ENCODE measurements at regions not wholly inside any gene's neighbourhood (a gene's known extent, or its start where the extent isn't known, plus 50 kb on each side); places are given as distances from the start of the nearest gene placed in this dataset.
"Not testable (repeated sequence)": the region's sequence is repeated elsewhere in the genome, so short reads cannot be mapped to it uniquely, and the experiment has no call there.

DNA sequence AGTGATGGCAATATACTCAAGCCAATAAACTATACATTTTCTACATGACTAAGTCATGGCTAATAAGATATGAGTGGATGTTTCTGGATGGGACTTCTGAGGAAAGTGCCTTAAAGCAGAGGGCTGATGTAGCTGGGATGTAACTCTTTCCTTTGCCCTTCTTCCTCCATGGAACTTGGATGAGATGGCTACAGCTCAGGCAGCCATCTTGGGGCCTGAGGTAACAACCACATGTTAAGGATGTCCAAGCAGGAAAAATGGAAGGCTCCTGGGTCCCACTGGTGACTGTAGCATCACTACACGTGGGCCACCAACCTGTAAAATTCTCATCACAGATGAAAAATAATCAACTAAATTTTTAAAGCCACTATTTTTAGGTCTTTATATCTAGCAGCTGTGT lies 54.4 kb upstream of the GRIP1 start:
- DNase-seq, result no peak

DNA sequence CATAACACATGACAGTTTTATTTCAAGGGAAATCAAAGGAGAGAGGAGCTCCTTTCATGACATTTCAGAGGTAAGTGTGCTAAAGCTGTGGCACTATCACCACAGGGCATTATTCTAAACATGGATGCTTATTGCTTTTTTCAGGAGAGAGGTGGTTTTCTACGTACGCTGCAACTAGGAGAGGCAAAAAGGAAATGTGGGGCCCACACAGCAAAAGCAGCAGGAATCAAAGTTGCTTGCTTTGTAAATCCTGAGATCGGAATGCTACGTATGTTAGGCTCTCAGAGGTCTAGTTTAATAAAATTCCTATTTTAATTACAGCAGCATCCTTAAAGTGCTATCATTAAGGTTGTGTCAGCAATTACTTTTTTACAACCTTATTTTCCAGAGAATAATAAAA lies 55.0 kb upstream of the GRIP1 start:
- DNase-seq, result no peak

DNA sequence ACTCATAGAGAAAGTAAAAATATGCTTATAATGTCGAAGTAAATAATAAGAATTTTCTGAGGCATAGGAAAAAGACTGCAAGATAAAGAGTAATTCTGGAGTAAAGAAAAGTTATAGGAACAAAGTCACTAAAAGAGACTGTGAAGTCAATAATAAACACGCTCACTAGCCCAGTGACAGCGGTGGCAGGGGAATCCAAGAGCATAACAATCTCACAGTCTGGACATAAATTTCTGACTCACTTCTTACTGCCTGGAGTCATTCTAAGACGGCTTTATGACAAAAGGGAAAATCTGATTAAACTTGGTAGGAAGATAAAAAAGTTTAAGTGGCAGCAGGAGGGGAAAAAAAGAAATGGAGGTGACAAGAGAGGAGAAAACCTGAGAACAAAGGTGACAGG lies 56.4 kb upstream of the GRIP1 start:
- DNase-seq, result no peak

DNA sequence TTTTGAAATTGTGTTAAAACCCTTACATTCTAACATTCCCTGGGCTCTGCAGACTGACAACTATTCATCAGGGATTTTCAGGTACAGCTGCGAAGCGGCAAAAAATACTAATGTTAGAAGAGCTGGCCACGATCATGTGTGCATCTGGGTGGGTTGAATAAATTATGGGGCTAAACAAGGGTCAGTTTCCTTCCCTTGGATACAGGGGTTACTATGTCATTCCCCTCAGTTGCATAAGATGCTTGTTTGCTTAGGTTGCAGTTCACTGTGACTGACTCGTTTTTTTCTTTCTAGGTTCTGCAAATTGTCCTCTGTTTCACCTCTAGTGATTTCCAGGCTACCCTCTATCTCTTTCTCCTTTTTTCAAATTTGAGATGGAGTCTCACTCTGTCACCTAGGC lies 58.1 kb upstream of the GRIP1 start:
- no peak for DNase-seq

DNA sequence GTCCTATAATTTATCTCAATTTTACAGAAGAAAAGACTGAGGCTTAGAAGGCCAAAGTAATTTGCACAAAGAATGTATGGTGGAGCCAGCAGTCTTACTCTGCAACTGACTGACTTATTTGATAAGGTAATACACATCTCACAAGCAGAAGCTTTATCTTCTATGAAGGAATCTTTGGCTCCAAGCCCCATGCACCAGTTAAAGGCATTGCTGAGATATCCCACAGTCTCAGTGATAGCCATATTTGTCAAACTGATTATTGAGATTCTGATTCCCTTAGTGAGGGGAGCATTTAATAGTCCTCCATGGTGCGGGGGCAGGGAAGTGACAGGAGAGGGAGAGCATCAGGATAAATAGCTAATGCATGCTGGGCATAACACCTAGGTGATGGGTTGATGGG lies 60.4 kb upstream of the GRIP1 start:
- DNase-seq, result no peak

- DNase-seq, result no peak
Measured at GRCh38 chr12:66739940-66740651, 61.2 kb upstream of the GRIP1 start.

- no peak for DNase-seq
Measured at GRCh38 chr12:66740732-66741131, 61.9 kb upstream of the GRIP1 start.

DNA sequence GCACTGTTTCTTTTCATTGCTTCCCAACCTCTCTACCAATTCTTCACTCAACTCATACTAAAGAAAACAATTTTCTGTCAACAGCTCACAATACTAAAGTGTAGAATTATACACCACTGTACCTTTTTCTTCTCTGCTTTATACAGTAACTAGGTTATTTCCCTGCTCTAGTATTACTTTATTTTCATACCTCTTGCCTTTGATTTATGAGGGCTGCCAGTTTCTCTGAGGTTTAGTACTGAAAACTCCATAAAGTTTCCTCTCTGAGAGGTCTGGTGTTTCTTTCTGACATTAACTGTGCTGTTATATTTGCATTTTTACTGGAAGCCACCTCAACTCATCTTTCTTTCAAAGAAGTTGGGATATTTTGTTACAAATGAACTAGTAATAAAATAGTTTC lies 63.0 kb upstream of the GRIP1 start:
- no peak for DNase-seq

DNA sequence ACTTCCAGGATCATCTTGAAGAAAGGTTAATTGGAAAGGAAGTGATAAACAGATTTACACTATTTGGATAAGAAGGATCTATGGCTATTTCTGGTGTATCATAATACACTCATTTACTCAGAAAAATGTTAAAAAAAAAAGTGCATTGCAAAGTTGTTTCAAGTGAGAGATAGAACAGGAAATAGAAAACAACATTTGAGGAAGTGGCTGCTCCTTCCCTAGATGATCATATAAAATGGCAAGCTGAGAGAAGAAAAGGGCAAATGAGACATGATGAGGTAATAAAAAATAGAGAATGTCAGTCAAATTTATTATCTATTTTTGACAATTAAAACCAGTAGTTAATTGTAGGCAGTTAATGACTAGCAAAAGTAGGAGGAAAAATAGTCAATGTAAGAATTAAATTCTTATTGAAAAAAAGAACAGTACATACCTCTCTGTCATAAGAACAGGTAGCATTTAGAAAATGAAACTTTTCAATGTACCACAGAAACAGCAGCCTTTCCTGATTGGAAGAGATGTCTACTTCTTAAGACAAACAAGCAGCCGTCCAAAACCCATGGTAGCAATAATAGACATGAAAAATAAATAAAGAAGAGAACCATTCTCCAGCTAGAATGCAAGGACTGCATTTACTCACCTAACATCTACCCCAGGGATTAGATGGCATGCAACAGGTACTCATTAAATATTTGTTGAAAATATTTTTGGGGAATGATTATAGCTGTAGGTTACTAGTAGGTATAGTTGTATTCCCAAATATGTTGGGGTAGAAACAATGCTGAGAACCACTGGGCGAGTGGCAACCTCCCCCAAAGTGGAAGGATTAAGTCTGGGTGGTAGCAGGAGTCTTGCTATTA lies 63.9 kb upstream of the GRIP1 start:
- no peak for DNase-seq

- no peak for DNase-seq
Measured at GRCh38 chr12:66744461-66744860, 65.6 kb upstream of the GRIP1 start.

GRCh38 chr12:66744956-66745383 lies 66.1 kb upstream of the GRIP1 start:
- no peak for DNase-seq

DNA sequence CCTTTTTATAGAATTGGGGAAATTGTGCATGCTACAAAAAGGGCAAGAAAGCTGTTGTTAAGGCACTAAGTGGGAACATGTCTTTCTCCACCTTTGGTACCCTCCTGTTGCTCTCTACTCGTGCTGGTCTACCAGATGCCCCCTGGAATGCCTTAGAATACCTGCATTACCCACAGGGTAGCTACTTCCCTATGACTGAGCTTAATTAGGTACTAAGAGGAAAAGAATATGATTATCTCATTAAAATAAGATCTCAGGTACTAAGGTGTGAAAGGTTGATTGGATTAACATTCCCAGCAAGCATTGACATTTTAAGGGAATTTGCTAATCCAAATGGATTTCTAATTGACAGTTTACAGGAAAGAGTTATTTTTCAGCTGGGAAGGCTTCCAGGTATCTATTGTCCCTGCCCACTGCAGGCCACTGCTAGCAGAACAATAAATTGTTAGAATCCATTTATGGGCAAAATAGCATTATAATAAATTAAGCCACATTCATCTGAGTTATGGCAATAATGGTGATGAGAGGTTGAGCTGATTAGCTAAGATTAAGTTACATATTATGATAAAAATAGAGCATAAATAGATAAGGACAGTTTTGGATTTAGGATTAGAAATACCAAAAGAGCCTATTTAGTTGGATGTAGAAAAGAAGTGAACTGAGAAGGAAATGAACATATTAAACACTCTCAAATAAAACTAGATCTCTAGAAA lies 67.8 kb upstream of the GRIP1 start:
- DNase-seq, result no peak

GRCh38 chr12:66751432-66752113 lies 72.7 kb upstream of the GRIP1 start:
- no peak for DNase-seq

- no peak for DNase-seq
Measured at GRCh38 chr12:66753810-66754209, 74.9 kb upstream of the GRIP1 start.

DNA sequence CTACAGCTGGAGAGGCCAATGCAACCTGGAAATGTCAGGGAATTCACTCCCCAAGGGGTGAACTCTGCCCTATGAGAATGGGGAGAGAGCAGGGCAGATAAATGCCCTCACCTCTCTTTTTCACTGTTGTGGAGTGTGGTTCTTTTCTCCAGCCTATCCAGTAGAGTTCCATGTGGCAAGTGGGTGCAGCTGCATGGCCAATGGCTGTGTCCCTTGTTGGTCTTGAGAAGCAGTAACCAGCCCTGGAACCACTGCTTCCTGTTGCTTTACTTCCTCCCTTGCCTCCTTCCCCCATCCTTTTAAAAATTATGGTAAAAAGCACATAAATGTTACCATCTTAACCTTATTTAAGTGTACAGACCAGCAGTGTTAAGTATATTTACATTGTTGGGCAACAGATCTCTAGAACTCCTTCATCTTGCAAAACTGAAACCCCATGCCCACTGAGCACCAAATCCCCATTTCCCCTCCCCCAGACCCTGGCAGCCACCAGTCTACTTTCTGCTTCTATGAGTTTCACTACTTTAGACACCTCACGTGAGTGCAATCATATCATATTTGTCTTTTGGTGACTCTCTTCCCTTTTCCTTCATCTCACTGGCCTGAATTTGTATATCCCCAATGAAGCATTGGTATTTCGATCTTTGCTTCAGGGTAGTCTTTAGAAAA lies 77.0 kb upstream of the GRIP1 start:
- DNase-seq, result no peak

- no peak for DNase-seq
Measured at GRCh38 chr12:66756631-66757030, 77.8 kb upstream of the GRIP1 start.

- DNase-seq, result not testable (repeated sequence)
Measured at GRCh38 chr12:66760122-66760521, 81.2 kb upstream of the GRIP1 start.

GRCh38 chr12:66763467-66763866 lies 84.6 kb upstream of the GRIP1 start:
- DNase-seq, result no peak

DNA sequence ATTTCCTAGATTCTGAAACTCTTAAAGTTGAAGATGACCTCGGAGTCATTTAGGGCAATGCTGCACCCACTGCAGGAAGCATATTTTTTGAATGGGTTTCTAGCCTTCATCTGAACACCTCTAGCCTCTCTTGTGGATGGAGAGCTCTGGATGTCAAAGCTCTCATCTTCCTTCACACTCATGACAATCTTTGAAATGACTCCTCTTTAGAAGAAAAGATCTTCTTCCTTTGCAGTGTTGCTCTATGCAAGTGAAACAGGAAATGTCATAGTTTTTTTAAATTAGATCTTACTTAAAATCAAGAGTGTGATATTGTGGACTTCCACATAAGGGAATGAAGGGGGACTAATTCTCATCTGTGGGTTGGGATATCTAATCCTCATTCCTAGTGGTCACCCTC lies 86.3 kb upstream of the GRIP1 start:
- no peak for DNase-seq

- no peak for DNase-seq
Measured at GRCh38 chr12:66767536-66767935, 88.7 kb upstream of the GRIP1 start.

- DNase-seq, result no peak
Measured at GRCh38 chr12:66768293-66768692, 89.4 kb upstream of the GRIP1 start.

DNA sequence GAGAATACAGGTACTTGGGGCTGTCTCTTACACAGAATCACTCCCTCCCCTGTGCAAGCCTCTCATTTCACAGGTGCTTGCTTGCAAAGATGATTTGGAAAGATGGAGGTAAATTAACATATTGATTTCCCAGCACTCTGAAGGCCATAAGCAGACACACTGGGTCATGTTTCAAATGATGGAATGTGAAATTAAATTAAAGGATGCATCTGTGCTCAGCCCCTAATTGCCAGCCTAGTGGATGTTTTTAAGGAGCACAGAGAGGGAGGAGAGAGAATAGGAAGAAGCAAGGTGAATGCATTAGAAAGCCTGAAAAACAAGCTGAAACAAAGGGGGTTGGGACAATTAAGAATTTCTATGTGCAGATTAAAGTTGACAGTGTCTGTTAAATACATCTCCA lies 96.1 kb upstream of the GRIP1 start:
- DNase-seq, result no peak

- DNase-seq, result no peak
Measured at GRCh38 chr12:66775871-66776270, 97.0 kb upstream of the GRIP1 start.

Data from NCI-H1694 (cell line).